MV-4-11 (cell line): ENCODE measurements at regions not wholly inside any gene's neighbourhood (a gene's known extent, or its start where the extent isn't known, plus 50 kb on each side); places are given as distances from the start of the nearest gene placed in this dataset.
"Not testable (repeated sequence)": the region's sequence is repeated elsewhere in the genome, so short reads cannot be mapped to it uniquely, and the experiment has no call there.

ENCODE experiments used
- DNase-seq: peaks from one replicate; lab custom pipeline; 2025; lab: John Stamatoyannopoulos, UW

GRCh38 chr14:45976001-45976400 lies 675.6 kb downstream of the RPL10L start:
- no peak for DNase-seq

GRCh38 chr14:45972416-45972815 lies 679.2 kb downstream of the RPL10L start:
- DNase-seq = no peak

- no peak for DNase-seq
Observed at GRCh38 chr14:45970621-45971020, 681.0 kb downstream of the RPL10L start.

GRCh38 chr14:45968037-45968436 lies 683.5 kb downstream of the RPL10L start:
- no peak for DNase-seq

GRCh38 chr14:45949479-45949878 lies 696.5 kb upstream of the MIS18BP1 start:
- DNase-seq = no peak

- DNase-seq = no peak
Observed at GRCh38 chr14:45947830-45948229, 694.8 kb upstream of the MIS18BP1 start.

GRCh38 chr14:45946251-45946650 lies 693.2 kb upstream of the MIS18BP1 start:
- DNase-seq = no peak

- no peak for DNase-seq
Observed at GRCh38 chr14:45940318-45940717, 687.3 kb upstream of the MIS18BP1 start.

- no peak for DNase-seq
Observed at GRCh38 chr14:45939572-45939971, 686.6 kb upstream of the MIS18BP1 start.

- not testable (repeated sequence) for DNase-seq
Observed at GRCh38 chr14:45919995-45920394, 667.0 kb upstream of the MIS18BP1 start.

- DNase-seq = no peak
Observed at GRCh38 chr14:45916340-45916953, 663.4 kb upstream of the MIS18BP1 start.

- no peak for DNase-seq
Observed at GRCh38 chr14:45907782-45908181, 654.8 kb upstream of the MIS18BP1 start.

GRCh38 chr14:45906257-45906656 lies 653.3 kb upstream of the MIS18BP1 start:
- DNase-seq = no peak

- DNase-seq = no peak
Observed at GRCh38 chr14:45905672-45906071, 652.7 kb upstream of the MIS18BP1 start.

- no peak for DNase-seq
Observed at GRCh38 chr14:45904314-45904713, 651.3 kb upstream of the MIS18BP1 start.

GRCh38 chr14:45902241-45902640 lies 649.2 kb upstream of the MIS18BP1 start:
- no peak for DNase-seq

GRCh38 chr14:45897439-45897838 lies 644.4 kb upstream of the MIS18BP1 start:
- DNase-seq = no peak

GRCh38 chr14:45893127-45893526 lies 640.1 kb upstream of the MIS18BP1 start:
- no peak for DNase-seq

GRCh38 chr14:45891417-45892080 lies 638.5 kb upstream of the MIS18BP1 start:
- DNase-seq = no peak

GRCh38 chr14:45888766-45889285 lies 635.8 kb upstream of the MIS18BP1 start:
- not testable (repeated sequence) for DNase-seq

GRCh38 chr14:45877981-45878380 lies 625.0 kb upstream of the MIS18BP1 start:
- no peak for DNase-seq

GRCh38 chr14:45868863-45869262 lies 615.9 kb upstream of the MIS18BP1 start:
- DNase-seq = no peak

GRCh38 chr14:45868377-45868776 lies 615.4 kb upstream of the MIS18BP1 start:
- no peak for DNase-seq
